Ovary (tissue), 7 donors: ENCODE measurements at regions not wholly inside any gene's neighbourhood (a gene's known extent, or its start where the extent isn't known, plus 50 kb on each side); places are given as distances from the start of the nearest gene placed in this dataset.

Source experiments
- DNase-seq, 5 donors: peaks; one replicate each; pipeline ENCODE4 v3.0.0-alpha.2; 2019 to 2020
- H3K27ac ChIP-seq, 2 donors: fragments of 200-600 bp; one replicate each; pipeline versions ENCODE4 v1.5.1 to v1.8.0; 2019 to 2022
- H3K27me3 ChIP-seq: fragments of 200-600 bp; one replicate; pipeline ENCODE4 v1.8.0; 2022
- H3K36me3 ChIP-seq: fragments of 200-600 bp; sonication (generic); one replicate; pipeline ENCODE4 v1.5.1; 2019
- H3K4me1 ChIP-seq: one replicate; pipeline ENCODE4 v1.8.1; 2013; ENCODE audit warnings: mild to moderate bottlenecking, moderate library complexity; ENCODE audit not compliant: insufficient read depth
- H3K4me3 ChIP-seq: fragments of 200-600 bp; sonication (generic); one replicate; pipeline ENCODE4 v1.5.1; 2017
- H3K9me3 ChIP-seq, 2 donors: fragments of 200-600 bp in 1 of 2; sonication (generic) in 1 of 2; one replicate each; pipeline versions ENCODE4 v1.5.1 to v1.8.1; 2013 to 2019; ENCODE audit warnings: mild to moderate bottlenecking in 1 of 2, moderate library complexity in 1 of 2
- CTCF ChIP-seq, 3 donors: fragments of 450-650 bp in 2 of 3; fragments of 200-600 bp in 1 of 3; IDR thresholded peaks; one replicate each; pipeline versions ENCODE4 v1.5.1 to v1.8.0; 2016 to 2022; ENCODE audit warnings: antibody characterized with exemption in 3 of 3, mild to moderate bottlenecking in 1 of 3
- EP300 ChIP-seq: sonication (generic); formaldehyde crosslinking; IDR thresholded peaks from one replicate; pipeline ENCODE4 v1.6.1; 2017; ENCODE audit warnings: antibody characterized with exemption
- POLR2A ChIP-seq: fragments of 450-650 bp; IDR thresholded peaks from one replicate; pipeline ENCODE4 v1.6.1; 2017; ENCODE audit warnings: antibody characterized with exemption, mild to moderate bottlenecking, moderate library complexity
- WGBS, 3 donors: extraction: QIAGEN DNeasy Blood & Tissue Kit in 1 of 3; methylation state at CpG; one replicate each; pipeline versions ENCODE4 v1.1.5 to v1.1.7; 2013 to 2017; 5-methylcytosine and 5-hydroxymethylcytosine counted together
- intact Hi-C, 4 donors: fragments of 100-400 bp; cut with DNase I; formaldehyde crosslinking; loops; one replicate each; pipeline versions ENCODE4 v1.11.0 to v1.15.1; 2022 to 2023
- donor health status: DM: no; HTN: no; CAD: no; lungs with moderate emphysema.
- donor health status: DM: no; HTN: no; CAD: no.
- donor health status: Bipolar disorder and iron deficiency.
- donor health status: DM: no; HTN: no; CAD: no.
- donor health status: DM: yes; HTN: yes; CAD: no.

GRCh38 chr14:105783707-105784106 lies 257.3 kb downstream of the TMEM121 start:
- Histone ChIP-seq H3K9me3 (peaks cover 0 to 4% of the 10 kb centered on the region in 2 donors), H3K4me3 (no peak overlapping the region), H3K27me3 (no peaks in the 10 kb centered on the region), H3K4me1 (no peaks in the 10 kb centered on the region), H3K36me3 (no peaks in the 10 kb centered on the region), H3K27ac (no peak overlapping the region)
- 43 to 51% (median 51%) methylated on average over 3 of the region's 3 CpGs for WGBS, 3 donors
- TF ChIP-seq CTCF (IDR thresholded peaks at IDR 0.05) = no peak
- no peak for TF ChIP-seq EP300
- TF ChIP-seq POLR2A = no peak
- DNase-seq = no peak
- intact Hi-C loops = no loop called here

GRCh38 chr14:105793836-105794235 lies 267.5 kb downstream of the TMEM121 start:
- 85 to 91% (median 87%) methylated on average over 4 of the region's 4 CpGs for WGBS, 3 donors
- no peak for DNase-seq
- no peaks in the 10 kb centered on the region for H3K27me3 ChIP-seq
- H3K36me3 ChIP-seq = no peaks in the 10 kb centered on the region
- no peak overlapping the region for H3K27ac ChIP-seq
- TF ChIP-seq CTCF (IDR thresholded peaks at IDR 0.05) = no peak
- TF ChIP-seq POLR2A = no peak
- no peak for TF ChIP-seq EP300
- H3K4me3 ChIP-seq = no peak overlapping the region
- H3K9me3 ChIP-seq = no peaks in the 10 kb centered on the region
- intact Hi-C loops = loop anchor here in 1 of 4 donors (2.0 kb wide), 1 partner anchor 41 kb away; no protein-coding TSS in a partner anchor
- no peaks in the 10 kb centered on the region for H3K4me1 ChIP-seq

GRCh38 chr14:105797546-105797945 lies 271.2 kb downstream of the TMEM121 start:
- TF ChIP-seq POLR2A = no peak
- TF ChIP-seq EP300 = no peak
- TF ChIP-seq CTCF (IDR thresholded peaks at IDR 0.05) = no peak
- no peaks in the 10 kb centered on the region for H3K27me3 ChIP-seq
- no peaks in the 10 kb centered on the region for H3K4me1 ChIP-seq
- H3K27ac ChIP-seq = no peak overlapping the region
- H3K4me3 ChIP-seq = no peak overlapping the region
- intact Hi-C loops = no loop called here
- WGBS, 3 donors = 86 to 90% (median 86%) methylated on average over 1 of the region's 1 CpG
- no peak for DNase-seq
- H3K36me3 ChIP-seq = no peaks in the 10 kb centered on the region
- H3K9me3 ChIP-seq = no peaks in the 10 kb centered on the region

- H3K9me3 ChIP-seq = peaks cover 0 to 4% of the 10 kb centered on the region in 2 donors
- H3K36me3 ChIP-seq = no peaks in the 10 kb centered on the region
- no peak overlapping the region for H3K27ac ChIP-seq
- no peak overlapping the region for H3K4me3 ChIP-seq
- no peak for TF ChIP-seq EP300
- TF ChIP-seq POLR2A = no peak
- no peak for TF ChIP-seq CTCF (IDR thresholded peaks at IDR 0.05)
- H3K4me1 ChIP-seq = no peaks in the 10 kb centered on the region
- DNase-seq = no peak
- intact Hi-C loops = no loop called here
- H3K27me3 ChIP-seq = no peaks in the 10 kb centered on the region
These were observed 279.3 kb downstream of the TMEM121 start for GRCh38 chr14:105805701-105806100.

- 42 to 53% (median 43%) methylated on average over 3 of the region's 3 CpGs for WGBS, 3 donors
These were observed 280.2 kb downstream of the TMEM121 start for GRCh38 chr14:105806568-105806967.

More at GRCh38 chr14:105806568-105806967, 280.2 kb downstream of the TMEM121 start:
- DNase-seq = no peak
- H3K9me3 ChIP-seq = peaks cover 0 to 4% of the 10 kb centered on the region in 2 donors
- no peaks in the 10 kb centered on the region for H3K4me1 ChIP-seq
- H3K36me3 ChIP-seq = no peaks in the 10 kb centered on the region
- intact Hi-C loops = no loop called here
- no peaks in the 10 kb centered on the region for H3K27me3 ChIP-seq
- H3K4me3 ChIP-seq = no peak overlapping the region
- no peak for TF ChIP-seq CTCF (IDR thresholded peaks at IDR 0.05)
- no peak for TF ChIP-seq EP300
- no peak for TF ChIP-seq POLR2A
- H3K27ac ChIP-seq = no peak overlapping the region
